A673 (cell line): ENCODE measurements at regions not wholly inside any gene's neighbourhood (a gene's known extent, or its start where the extent isn't known, plus 50 kb on each side); places are given as distances from the start of the nearest gene placed in this dataset.

Experiments
- BruUV-seq: library from RNA; stranded (reverse); fragments of 400-500 nt; replicated peaks from 2 replicates; lab custom pipeline; 2021; lab: Mats Ljungman, UMichigan
- CTCF ChIA-PET: fragments of 300-600 bp; sonication (Branson Sonifier 250); formaldehyde crosslinking; loops from one replicate; lab custom pipeline; 2022; ENCODE audit warnings: antibody characterized with exemption; lab: Charles Lee
- POLR2A ChIA-PET: fragments of 300-600 bp; sonication (Branson Sonifier 250); formaldehyde crosslinking; loops from one replicate; lab custom pipeline; 2022; ENCODE audit warnings: antibody characterized with exemption; ENCODE audit not compliant: low non-redundant PET; lab: Charles Lee
- DNase-seq: peaks from one replicate; pipeline ENCODE4 v3.0.0-alpha.2; 2015; ENCODE audit warnings: low spot score
- H3K27ac ChIP-seq: fragments of 200-600 bp; sonication (generic); 2 replicates; pipeline ENCODE4 v1.5.1; 2016; ENCODE audit warnings: mixed run types, low read depth, mild to moderate bottlenecking, mixed read lengths, antibody characterized with exemption, low read length; ENCODE audit not compliant: poor library complexity, severe bottlenecking
- H3K27me3 ChIP-seq: fragments of 200-600 bp; sonication (generic); replicated peaks from 2 replicates; pipeline ENCODE4 v1.6.1; 2017; ENCODE audit warnings: mixed run types, low read depth, mild to moderate bottlenecking, mixed read lengths, antibody characterized with exemption, low read length; ENCODE audit not compliant: insufficient read depth, poor library complexity
- H3K36me3 ChIP-seq: fragments of 200-600 bp; sonication (generic); 2 replicates; pipeline ENCODE4 v1.6.1; 2016; ENCODE audit warnings: mixed run types, mild to moderate bottlenecking, mixed read lengths, antibody characterized with exemption, low read length; ENCODE audit not compliant: insufficient read depth, poor library complexity, severe bottlenecking
- H3K4me1 ChIP-seq: fragments of 200-600 bp; sonication (generic); 2 replicates; pipeline ENCODE4 v1.6.1; 2017; ENCODE audit warnings: mixed run types, mild to moderate bottlenecking, mixed read lengths, antibody characterized with exemption, low read length; ENCODE audit not compliant: insufficient read depth, poor library complexity, severe bottlenecking
- H3K4me3 ChIP-seq: fragments of 200-600 bp; sonication (generic); 2 replicates; pipeline ENCODE4 v1.5.1; 2016; ENCODE audit warnings: low read depth, mixed run types, mild to moderate bottlenecking, mixed read lengths, low read length; ENCODE audit not compliant: poor library complexity, severe bottlenecking
- H3K9me3 ChIP-seq: fragments of 200-600 bp; sonication (generic); 2 replicates; pipeline ENCODE4 v1.6.1; 2016; ENCODE audit warnings: mixed run types, low read depth, mild to moderate bottlenecking, mixed read lengths, antibody characterized with exemption, low read length; ENCODE audit not compliant: poor library complexity, severe bottlenecking
- EZH2 ChIP-seq: fragments of 200-600 bp; sonication (generic); IDR thresholded peaks from 2 replicates; pipeline ENCODE4 v1.6.1; 2017; ENCODE audit warnings: borderline replicate concordance, low read depth, mild to moderate bottlenecking, mixed read lengths, antibody characterized with exemption, low read length; ENCODE audit not compliant: poor library complexity, severe bottlenecking
- intact Hi-C: fragments of 100-400 bp; cut with micrococcal nuclease; formaldehyde crosslinking; loops from one replicate; pipeline ENCODE4 v1.10.0; 2022; ENCODE audit not compliant: unreplicated experiment
- TF ChIP-seq, protein P1 (sequence below): fragments of 300-800, 200-600 bp; sonication (generic); conservative IDR thresholded peaks from 2 replicates; pipeline ENCODE4 v1.5.1; 2017; ENCODE audit warnings: low read depth, mild to moderate bottlenecking, antibody characterized with exemption, low read length, moderate library complexity, mixed read lengths

DNA sequence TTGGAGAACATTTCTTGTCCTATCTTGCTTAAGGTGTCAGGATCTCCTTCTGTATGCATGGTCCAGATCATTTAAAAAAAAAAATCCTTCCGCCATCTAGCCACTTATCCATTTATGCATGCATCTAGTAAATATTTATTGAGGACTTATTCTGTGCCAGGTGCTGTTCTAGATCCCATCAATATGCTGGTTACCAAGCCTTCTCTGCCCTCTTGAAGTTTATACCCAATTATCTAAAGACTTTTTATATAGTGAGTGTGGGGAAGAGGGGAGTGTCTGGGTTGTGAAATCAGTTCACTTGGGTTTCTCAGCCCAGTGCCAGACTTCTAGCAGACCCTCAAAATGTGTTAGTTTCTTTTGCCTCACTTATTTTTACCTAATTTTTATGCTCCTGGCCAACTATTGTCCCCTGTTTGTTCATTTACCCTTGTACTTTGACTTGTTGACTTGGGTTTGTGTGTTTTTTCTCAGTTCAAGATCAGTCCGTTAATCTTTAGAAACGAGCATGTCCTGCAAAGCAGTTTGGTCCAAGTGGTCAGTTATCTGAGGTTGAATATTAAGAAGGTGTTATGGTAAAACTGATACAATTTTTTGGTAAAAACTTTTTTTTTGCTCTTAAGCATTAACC is 488.9 kb downstream of the PCNX1 start:
- ChIA-PET CTCF (no interaction called here), POLR2A (no interaction called here)
- Histone ChIP-seq H3K4me1 (peaks cover 20% of the 10 kb centered on the region), H3K27ac (no peak overlapping the region), H3K9me3 (no peaks in the 10 kb centered on the region), H3K4me3 (no peak overlapping the region), H3K27me3 (no peaks in the 10 kb centered on the region), H3K36me3 (no peaks in the 10 kb centered on the region)
- BruUV-seq: no TSS peak
- intact Hi-C loops: no loop called here
- TF ChIP-seq EZH2: no peak
- TF ChIP-seq, protein P1, sequence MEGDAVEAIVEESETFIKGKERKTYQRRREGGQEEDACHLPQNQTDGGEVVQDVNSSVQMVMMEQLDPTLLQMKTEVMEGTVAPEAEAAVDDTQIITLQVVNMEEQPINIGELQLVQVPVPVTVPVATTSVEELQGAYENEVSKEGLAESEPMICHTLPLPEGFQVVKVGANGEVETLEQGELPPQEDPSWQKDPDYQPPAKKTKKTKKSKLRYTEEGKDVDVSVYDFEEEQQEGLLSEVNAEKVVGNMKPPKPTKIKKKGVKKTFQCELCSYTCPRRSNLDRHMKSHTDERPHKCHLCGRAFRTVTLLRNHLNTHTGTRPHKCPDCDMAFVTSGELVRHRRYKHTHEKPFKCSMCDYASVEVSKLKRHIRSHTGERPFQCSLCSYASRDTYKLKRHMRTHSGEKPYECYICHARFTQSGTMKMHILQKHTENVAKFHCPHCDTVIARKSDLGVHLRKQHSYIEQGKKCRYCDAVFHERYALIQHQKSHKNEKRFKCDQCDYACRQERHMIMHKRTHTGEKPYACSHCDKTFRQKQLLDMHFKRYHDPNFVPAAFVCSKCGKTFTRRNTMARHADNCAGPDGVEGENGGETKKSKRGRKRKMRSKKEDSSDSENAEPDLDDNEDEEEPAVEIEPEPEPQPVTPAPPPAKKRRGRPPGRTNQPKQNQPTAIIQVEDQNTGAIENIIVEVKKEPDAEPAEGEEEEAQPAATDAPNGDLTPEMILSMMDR: no peak
- DNase-seq: no peak

DNA sequence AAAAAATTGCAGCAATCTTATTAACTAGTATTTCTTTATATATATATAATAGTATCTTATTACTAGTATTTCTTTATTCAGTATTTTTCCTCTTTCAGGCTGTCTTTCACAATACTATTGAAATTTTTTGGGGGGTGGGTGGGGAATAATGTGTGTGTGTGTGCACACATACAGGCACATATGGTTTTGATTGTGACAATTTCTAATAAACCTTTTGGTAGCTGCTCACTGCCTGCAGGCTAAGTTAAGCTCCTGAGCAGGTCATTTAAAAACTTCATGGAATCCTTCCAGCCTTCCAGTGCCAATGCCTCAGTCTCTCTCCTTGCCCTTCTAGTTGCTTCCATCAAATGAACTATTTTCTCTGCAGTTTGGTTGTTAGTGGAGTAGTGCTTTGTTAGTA is 490.1 kb downstream of the PCNX1 start:
- POLR2A ChIA-PET: no interaction called here
- Histone ChIP-seq H3K27ac (no peak overlapping the region), H3K36me3 (no peaks in the 10 kb centered on the region), H3K27me3 (no peaks in the 10 kb centered on the region), H3K9me3 (no peaks in the 10 kb centered on the region), H3K4me1 (peaks cover 31% of the 10 kb centered on the region), H3K4me3 (no peak overlapping the region)
- DNase-seq: no peak
- CTCF ChIA-PET: no interaction called here
- intact Hi-C loops: no loop called here
- BruUV-seq: no TSS peak
- TF ChIP-seq EZH2: no peak
- TF ChIP-seq, protein P1: no peak

DNA sequence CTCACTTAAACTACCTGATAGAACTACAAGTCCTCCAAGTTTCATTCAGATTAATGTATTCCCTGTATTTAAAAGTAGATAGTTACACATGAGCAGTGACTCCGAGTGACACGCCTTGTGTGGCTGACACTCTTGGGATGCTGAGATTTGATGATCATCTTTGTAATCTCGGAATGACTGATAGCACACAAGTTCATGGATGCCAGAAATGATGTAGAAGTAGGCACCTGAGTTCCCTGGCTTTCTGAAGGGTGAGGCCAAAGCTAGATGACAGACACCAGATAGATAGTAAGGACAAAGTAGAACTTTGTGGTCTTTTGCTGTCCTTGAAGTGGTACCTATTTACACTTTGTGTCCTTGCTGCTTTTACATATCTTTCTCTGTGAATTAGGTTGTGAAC is 491.2 kb downstream of the PCNX1 start:
- Histone ChIP-seq H3K36me3 (no peaks in the 10 kb centered on the region), H3K27ac (no peak overlapping the region), H3K27me3 (no peaks in the 10 kb centered on the region), H3K9me3 (no peaks in the 10 kb centered on the region), H3K4me1 (peaks cover 36% of the 10 kb centered on the region), H3K4me3 (no peak overlapping the region)
- intact Hi-C loops: no loop called here
- no TSS peak for BruUV-seq
- ChIA-PET CTCF (no interaction called here), POLR2A (no interaction called here)
- DNase-seq: no peak
- no peak for TF ChIP-seq EZH2
- TF ChIP-seq, protein P1: no peak
